Cardiac muscle cell (in vitro differentiated cells and primary cell): ENCODE measurements at regions not wholly inside any gene's neighbourhood (a gene's known extent, or its start where the extent isn't known, plus 50 kb on each side); places are given as distances from the start of the nearest gene placed in this dataset.
"Not testable (repeated sequence)": the region's sequence is repeated elsewhere in the genome, so short reads cannot be mapped to it uniquely, and the experiment has no call there.

Source experiments
- DNase-seq, 2 donors: peaks; one replicate each; pipeline versions ENCODE4 v3.0.0 to v3.0.0-alpha.2; 2010 to 2017; ENCODE audit warnings: low read depth in 1 of 2, low spot score in 1 of 2
- H3K27ac ChIP-seq: fragments of 200-600 bp; sonication (generic); 2 replicates; pipeline ENCODE4 v1.5.1; 2016
- H3K27me3 ChIP-seq: fragments of 200-600 bp; sonication (generic); 2 replicates; pipeline ENCODE4 v1.6.0; 2016; ENCODE audit warnings: control low read depth
- H3K36me3 ChIP-seq: fragments of 200-600 bp; sonication (generic); 2 replicates; pipeline ENCODE4 v1.5.1; 2016; ENCODE audit warnings: control low read depth
- H3K4me1 ChIP-seq: fragments of 200-600 bp; sonication (generic); 2 replicates; pipeline ENCODE4 v1.8.1; 2017; ENCODE audit warnings: low read depth, mild to moderate bottlenecking, mixed run types
- H3K4me3 ChIP-seq: fragments of 200-600 bp; sonication (generic); 2 replicates; pipeline ENCODE4 v1.5.1; 2016; ENCODE audit warnings: mild to moderate bottlenecking
- H3K9me3 ChIP-seq: fragments of 200-600 bp; sonication (generic); 2 replicates; pipeline ENCODE4 v1.5.1; 2017; ENCODE audit warnings: low read depth, mild to moderate bottlenecking, control low read depth
- TF ChIP-seq, protein P1 (sequence below): IDR thresholded peaks from 2 replicates; pipeline ENCODE4 v1.5.1; 2012; ENCODE audit warnings: low read depth, mild to moderate bottlenecking, low read length

GRCh38 chr2:152254486-152254885 is 78.9 kb upstream of the STAM2 start:
- no peaks in the 10 kb centered on the region for H3K36me3 ChIP-seq
- H3K9me3 ChIP-seq: no peaks in the 10 kb centered on the region
- no peak overlapping the region for H3K27ac ChIP-seq
- H3K4me1 ChIP-seq: no peaks in the 10 kb centered on the region
- no peaks in the 10 kb centered on the region for H3K27me3 ChIP-seq
- H3K4me3 ChIP-seq: no peak overlapping the region
- no peak for DNase-seq
- TF ChIP-seq, protein P1, sequence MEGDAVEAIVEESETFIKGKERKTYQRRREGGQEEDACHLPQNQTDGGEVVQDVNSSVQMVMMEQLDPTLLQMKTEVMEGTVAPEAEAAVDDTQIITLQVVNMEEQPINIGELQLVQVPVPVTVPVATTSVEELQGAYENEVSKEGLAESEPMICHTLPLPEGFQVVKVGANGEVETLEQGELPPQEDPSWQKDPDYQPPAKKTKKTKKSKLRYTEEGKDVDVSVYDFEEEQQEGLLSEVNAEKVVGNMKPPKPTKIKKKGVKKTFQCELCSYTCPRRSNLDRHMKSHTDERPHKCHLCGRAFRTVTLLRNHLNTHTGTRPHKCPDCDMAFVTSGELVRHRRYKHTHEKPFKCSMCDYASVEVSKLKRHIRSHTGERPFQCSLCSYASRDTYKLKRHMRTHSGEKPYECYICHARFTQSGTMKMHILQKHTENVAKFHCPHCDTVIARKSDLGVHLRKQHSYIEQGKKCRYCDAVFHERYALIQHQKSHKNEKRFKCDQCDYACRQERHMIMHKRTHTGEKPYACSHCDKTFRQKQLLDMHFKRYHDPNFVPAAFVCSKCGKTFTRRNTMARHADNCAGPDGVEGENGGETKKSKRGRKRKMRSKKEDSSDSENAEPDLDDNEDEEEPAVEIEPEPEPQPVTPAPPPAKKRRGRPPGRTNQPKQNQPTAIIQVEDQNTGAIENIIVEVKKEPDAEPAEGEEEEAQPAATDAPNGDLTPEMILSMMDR: no peak

GRCh38 chr2:152254976-152255375 is 79.4 kb upstream of the STAM2 start:
- no peaks in the 10 kb centered on the region for H3K9me3 ChIP-seq
- no peak for DNase-seq
- no peaks in the 10 kb centered on the region for H3K36me3 ChIP-seq
- H3K27ac ChIP-seq: no peak overlapping the region
- H3K4me1 ChIP-seq: no peaks in the 10 kb centered on the region
- H3K4me3 ChIP-seq: no peak overlapping the region
- no peaks in the 10 kb centered on the region for H3K27me3 ChIP-seq
- TF ChIP-seq, protein P1: no peak

DNA sequence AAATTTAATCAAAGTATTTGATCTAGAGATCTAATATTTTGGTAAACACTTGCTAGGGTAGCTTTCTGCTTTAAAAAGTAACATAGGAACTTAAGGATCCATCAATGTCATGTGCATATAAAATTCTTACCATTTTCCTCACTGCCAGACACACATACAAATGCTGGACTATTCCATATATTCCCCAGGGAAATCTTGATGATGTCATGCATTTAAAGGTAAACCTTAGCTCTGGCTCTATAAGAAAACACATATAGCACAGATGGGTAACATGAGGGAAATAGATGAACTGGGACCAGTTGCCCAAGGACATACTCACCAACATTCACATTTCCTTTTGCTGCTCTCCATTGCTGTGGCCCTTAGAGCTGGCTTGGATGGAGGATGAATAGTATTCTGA is 79.1 kb upstream of the FMNL2 start:
- Histone ChIP-seq H3K9me3 (no peaks in the 10 kb centered on the region), H3K4me1 (no peaks in the 10 kb centered on the region), H3K36me3 (no peaks in the 10 kb centered on the region), H3K27ac (no peak overlapping the region), H3K27me3 (no peaks in the 10 kb centered on the region), H3K4me3 (no peak overlapping the region)
- no peak for DNase-seq
- TF ChIP-seq, protein P1: no peak

DNA sequence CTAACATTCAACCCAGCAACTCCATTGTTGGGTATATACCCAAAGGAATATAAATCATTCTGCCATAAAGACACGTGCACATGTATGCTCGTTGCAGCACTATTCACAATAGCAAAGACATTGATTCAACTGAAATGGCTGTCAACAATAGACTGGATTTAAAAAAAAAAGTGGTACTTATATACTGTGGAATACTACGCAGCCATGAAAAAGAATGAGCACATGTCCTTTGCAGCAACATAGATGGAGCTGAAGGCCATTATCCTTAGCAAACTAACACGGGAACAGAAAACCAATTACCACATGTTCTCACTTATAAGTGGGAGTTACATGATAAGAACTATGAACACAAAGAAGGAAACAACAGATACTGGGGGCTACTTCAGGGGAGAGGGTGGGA is 74.0 kb upstream of the FMNL2 start:
- H3K9me3 ChIP-seq: no peaks in the 10 kb centered on the region
- no peak for DNase-seq
- no peaks in the 10 kb centered on the region for H3K36me3 ChIP-seq
- no peak overlapping the region for H3K4me3 ChIP-seq
- TF ChIP-seq, protein P1: no peak
- no peaks in the 10 kb centered on the region for H3K27me3 ChIP-seq
- H3K4me1 ChIP-seq: no peaks in the 10 kb centered on the region
- H3K27ac ChIP-seq: no peak overlapping the region

DNA sequence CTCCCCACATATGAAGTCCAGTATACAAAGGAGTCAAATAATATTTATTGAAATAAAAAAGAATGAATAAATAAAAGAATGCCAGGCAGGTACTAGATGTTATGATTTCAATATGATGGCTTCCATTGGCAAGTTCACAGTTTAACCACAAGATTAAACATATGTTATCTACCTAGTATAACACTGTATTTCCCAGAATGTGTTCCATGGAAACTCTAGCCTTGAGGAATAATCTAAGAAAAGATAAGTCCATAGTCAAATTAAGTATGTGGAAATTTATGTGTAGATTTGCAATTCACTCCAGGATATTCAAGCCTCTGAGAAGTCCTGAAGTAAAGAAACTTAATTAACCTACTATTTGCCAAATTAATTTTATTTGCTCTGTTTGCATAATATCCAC is 71.1 kb upstream of the FMNL2 start:
- TF ChIP-seq, protein P1: no peak
- no peaks in the 10 kb centered on the region for H3K4me1 ChIP-seq
- H3K9me3 ChIP-seq: no peaks in the 10 kb centered on the region
- H3K36me3 ChIP-seq: no peaks in the 10 kb centered on the region
- no peaks in the 10 kb centered on the region for H3K27me3 ChIP-seq
- DNase-seq: no peak
- H3K27ac ChIP-seq: no peak overlapping the region
- no peak overlapping the region for H3K4me3 ChIP-seq

DNA sequence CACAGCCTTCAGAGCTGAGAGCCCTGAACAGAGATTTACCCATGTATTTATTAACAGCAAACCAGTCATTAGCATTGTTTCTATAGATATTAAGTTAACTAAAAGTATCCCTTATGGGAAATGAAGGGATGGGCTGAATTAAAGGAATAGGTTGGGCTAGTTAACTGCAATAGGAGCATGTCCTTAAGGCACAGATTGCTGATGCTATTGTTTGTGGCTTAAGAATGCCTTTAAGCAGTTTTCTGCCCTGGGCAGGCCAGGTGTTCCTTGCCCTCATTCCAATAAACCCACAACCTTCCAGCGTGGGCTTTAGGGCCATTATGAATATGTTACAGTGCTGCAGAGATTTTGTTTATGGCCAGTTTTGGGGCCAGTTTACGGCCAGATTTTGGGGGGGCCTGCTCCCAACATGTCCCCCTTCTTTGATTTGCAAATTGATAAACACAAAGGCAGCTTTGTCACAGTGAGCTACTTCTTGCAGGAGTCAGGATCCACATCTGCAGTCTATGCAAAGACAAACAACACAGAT is 61.2 kb upstream of the FMNL2 start:
- not testable (repeated sequence) for H3K9me3 ChIP-seq, H3K27me3 ChIP-seq, H3K4me3 ChIP-seq, H3K27ac ChIP-seq, H3K36me3 ChIP-seq, DNase-seq, H3K4me1 ChIP-seq

DNA sequence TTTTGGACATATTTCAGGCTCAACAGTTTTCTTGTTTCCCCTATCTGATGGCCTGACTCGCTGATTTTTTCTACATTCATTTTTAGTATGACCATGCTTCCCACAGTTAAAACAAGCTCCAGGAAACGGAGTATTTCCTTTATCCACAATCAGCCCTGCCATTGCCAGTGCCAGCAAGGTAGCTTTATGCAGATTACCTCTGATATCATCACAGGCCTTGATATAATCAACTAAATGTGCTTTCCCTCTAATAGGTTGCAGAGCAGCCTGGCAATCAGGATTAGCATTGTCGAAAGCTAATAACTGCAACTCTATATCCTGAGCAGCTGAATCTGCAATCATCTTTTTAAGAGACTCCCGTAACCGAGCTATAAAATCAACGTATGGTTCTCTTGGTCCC is 57.1 kb upstream of the FMNL2 start:
- H3K27ac ChIP-seq, H3K36me3 ChIP-seq, H3K4me3 ChIP-seq, DNase-seq, H3K4me1 ChIP-seq, H3K9me3 ChIP-seq: not testable (repeated sequence)
- H3K27me3 ChIP-seq: peaks cover 11% of the 10 kb centered on the region
